OCI-LY7 (cell line): ENCODE measurements at regions not wholly inside any gene's neighbourhood (a gene's known extent, or its start where the extent isn't known, plus 50 kb on each side); places are given as distances from the start of the nearest gene placed in this dataset.

ENCODE experiments used
- BruUV-seq: library from RNA; stranded (reverse); fragments of 400-500 nt; replicated peaks from 2 replicates; lab custom pipeline; 2021; lab: Mats Ljungman, UMichigan
- CTCF ChIA-PET: fragments of 300-600 bp; sonication (Branson Sonifier 250); formaldehyde crosslinking; loops from one replicate; lab custom pipeline; 2022; ENCODE audit warnings: antibody characterized with exemption; ENCODE audit not compliant: unreplicated experiment; lab: Charles Lee
- POLR2A ChIA-PET: fragments of 300-600 bp; sonication (Branson Sonifier 250); formaldehyde crosslinking; loops from one replicate; lab custom pipeline; 2022; ENCODE audit warnings: antibody characterized with exemption; lab: Charles Lee
- DNase-seq: peaks from one replicate; pipeline ENCODE4 v3.0.0-alpha.2; 2015; ENCODE audit warnings: low spot score
- H2AFZ ChIP-seq: fragments of 200-600 bp; sonication (generic), shearing (Covaris generic); 2 replicates; pipeline ENCODE4 v1.6.1; 2014; ENCODE audit warnings: mild to moderate bottlenecking, antibody characterized with exemption, low read length, moderate library complexity
- H3K27ac ChIP-seq: fragments of 200-600 bp; sonication (generic); 2 replicates; pipeline ENCODE4 v1.5.1; 2014; ENCODE audit warnings: mixed run types, low read depth, mild to moderate bottlenecking, moderate library complexity, low read length, inconsistent platforms; ENCODE audit not compliant: poor library complexity, severe bottlenecking
- H3K36me3 ChIP-seq: fragments of 200-600 bp; sonication (generic); 2 replicates; pipeline ENCODE4 v1.6.1; 2014; ENCODE audit warnings: mild to moderate bottlenecking, antibody characterized with exemption, low read length, moderate library complexity, mixed read lengths; ENCODE audit not compliant: insufficient read depth
- H3K4me1 ChIP-seq: fragments of 200-600 bp; sonication (generic); 2 replicates; pipeline ENCODE4 v1.5.1; 2014; ENCODE audit warnings: mild to moderate bottlenecking, low read length; ENCODE audit not compliant: insufficient read depth, poor library complexity, severe bottlenecking
- H3K4me2 ChIP-seq: fragments of 200-600 bp; sonication (generic); 2 replicates; pipeline ENCODE4 v1.6.1; 2014; ENCODE audit warnings: mild to moderate bottlenecking, low read length
- H3K4me3 ChIP-seq: fragments of 200-600 bp; sonication (generic); 2 replicates; pipeline ENCODE4 v1.5.1; 2014; ENCODE audit warnings: mild to moderate bottlenecking, low read depth, low read length; ENCODE audit not compliant: poor library complexity, severe bottlenecking
- H3K79me2 ChIP-seq: fragments of 200-600 bp; sonication (generic); 2 replicates; pipeline ENCODE4 v1.6.1; 2016; ENCODE audit warnings: low read depth, mild to moderate bottlenecking, low read length, moderate library complexity, mixed read lengths; ENCODE audit not compliant: insufficient read depth
- H3K9me2 ChIP-seq: fragments of 200-600 bp; sonication (generic); 2 replicates; pipeline ENCODE4 v1.6.1; 2016; ENCODE audit warnings: mild to moderate bottlenecking, low read length, mixed read lengths; ENCODE audit not compliant: insufficient read depth
- H3K9me3 ChIP-seq: fragments of 200-600 bp; sonication (generic); 2 replicates; pipeline ENCODE4 v1.6.1; 2014; ENCODE audit warnings: mild to moderate bottlenecking, mixed run types, low read length, mixed read lengths
- H4K20me1 ChIP-seq: fragments of 200-600 bp; sonication (generic); 2 replicates; pipeline ENCODE4 v1.6.1; 2014; ENCODE audit warnings: mild to moderate bottlenecking, antibody characterized with exemption, low read length, moderate library complexity, mixed read lengths; ENCODE audit not compliant: insufficient read depth
- CTCF ChIP-seq: fragments of 200-600 bp; sonication (generic); conservative IDR thresholded peaks from 2 replicates; pipeline ENCODE4 v1.5.1; 2014; ENCODE audit warnings: mild to moderate bottlenecking, antibody characterized with exemption, low read length, moderate library complexity, mixed read lengths
- EZH2phosphoT487 ChIP-seq: fragments of 200-600 bp; sonication (generic); IDR thresholded peaks from 2 replicates; pipeline ENCODE4 v1.6.1; 2018; ENCODE audit warnings: low read depth, borderline replicate concordance, mild to moderate bottlenecking, mixed run types, antibody characterized with exemption, low read length, moderate library complexity, mixed read lengths
- intact Hi-C: fragments of 100-400 bp; cut with micrococcal nuclease; formaldehyde crosslinking; loops from one replicate; pipeline ENCODE4 v1.10.0; 2022; ENCODE audit not compliant: unreplicated experiment

- no peaks in the 10 kb centered on the region for H3K4me1 ChIP-seq
- no peak overlapping the region for H3K4me2 ChIP-seq
- DNase-seq: no peak
- CTCF ChIA-PET: no interaction called here
- H3K9me3 ChIP-seq: no peaks in the 10 kb centered on the region
- H2AFZ ChIP-seq: no peak overlapping the region
- intact Hi-C loops: no loop called here
- H4K20me1 ChIP-seq: no peaks in the 10 kb centered on the region
- H3K27ac ChIP-seq: no peak overlapping the region
- no peak for TF ChIP-seq EZH2phosphoT487
- TF ChIP-seq CTCF: no peak
- BruUV-seq: no TSS peak
- H3K9me2 ChIP-seq: no peaks in the 10 kb centered on the region
- H3K79me2 ChIP-seq: no peaks in the 10 kb centered on the region
- POLR2A ChIA-PET: no interaction called here
- no peaks in the 10 kb centered on the region for H3K36me3 ChIP-seq
- H3K4me3 ChIP-seq: no peak overlapping the region
Observed at GRCh38 chr22:47287516-47287915, 525.1 kb downstream of the TBC1D22A start.

- H2AFZ ChIP-seq: no peak overlapping the region
- H3K4me2 ChIP-seq: no peak overlapping the region
- H3K9me2 ChIP-seq: no peaks in the 10 kb centered on the region
- intact Hi-C loops: no loop called here
- no peaks in the 10 kb centered on the region for H3K9me3 ChIP-seq
- no peaks in the 10 kb centered on the region for H3K79me2 ChIP-seq
- CTCF ChIA-PET: no interaction called here
- H3K4me1 ChIP-seq: no peaks in the 10 kb centered on the region
- POLR2A ChIA-PET: no interaction called here
- H4K20me1 ChIP-seq: no peaks in the 10 kb centered on the region
- TF ChIP-seq EZH2phosphoT487: no peak
- TF ChIP-seq CTCF: no peak
- H3K4me3 ChIP-seq: no peak overlapping the region
- BruUV-seq: no TSS peak
- DNase-seq: no peak
- no peaks in the 10 kb centered on the region for H3K36me3 ChIP-seq
- no peak overlapping the region for H3K27ac ChIP-seq
Observed at GRCh38 chr22:47286590-47286989, 524.1 kb downstream of the TBC1D22A start.

GRCh38 chr22:47285981-47286380 lies 523.5 kb downstream of the TBC1D22A start:
- H3K4me1 ChIP-seq: no peaks in the 10 kb centered on the region
- no peak for DNase-seq
- intact Hi-C loops: no loop called here

More at GRCh38 chr22:47285981-47286380, 523.5 kb downstream of the TBC1D22A start:
- no peak for TF ChIP-seq EZH2phosphoT487
- no peak for TF ChIP-seq CTCF
- H3K4me2 ChIP-seq: no peak overlapping the region
- no peaks in the 10 kb centered on the region for H3K79me2 ChIP-seq
- no peaks in the 10 kb centered on the region for H3K36me3 ChIP-seq
- POLR2A ChIA-PET: no interaction called here
- CTCF ChIA-PET: no interaction called here
- no peak overlapping the region for H2AFZ ChIP-seq
- H3K9me2 ChIP-seq: no peaks in the 10 kb centered on the region
- no peak overlapping the region for H3K27ac ChIP-seq
- H3K4me3 ChIP-seq: no peak overlapping the region
- H4K20me1 ChIP-seq: no peaks in the 10 kb centered on the region
- no TSS peak for BruUV-seq
- H3K9me3 ChIP-seq: no peaks in the 10 kb centered on the region
